Ovary (tissue), 7 donors: ENCODE measurements at regions not wholly inside any gene's neighbourhood (a gene's known extent, or its start where the extent isn't known, plus 50 kb on each side); places are given as distances from the start of the nearest gene placed in this dataset.
"Not testable (repeated sequence)": the region's sequence is repeated elsewhere in the genome, so short reads cannot be mapped to it uniquely, and the experiment has no call there.

Experiments used
- DNase-seq, 5 donors: peaks; one replicate each; pipeline ENCODE4 v3.0.0-alpha.2; 2019 to 2020
- H3K27ac ChIP-seq, 2 donors: fragments of 200-600 bp; one replicate each; pipeline versions ENCODE4 v1.5.1 to v1.8.0; 2019 to 2022
- H3K27me3 ChIP-seq: fragments of 200-600 bp; one replicate; pipeline ENCODE4 v1.8.0; 2022
- H3K36me3 ChIP-seq: fragments of 200-600 bp; sonication (generic); one replicate; pipeline ENCODE4 v1.5.1; 2019
- H3K4me1 ChIP-seq: one replicate; pipeline ENCODE4 v1.8.1; 2013; ENCODE audit warnings: mild to moderate bottlenecking, moderate library complexity; ENCODE audit not compliant: insufficient read depth
- H3K4me3 ChIP-seq: fragments of 200-600 bp; sonication (generic); one replicate; pipeline ENCODE4 v1.5.1; 2017
- H3K9me3 ChIP-seq, 2 donors: fragments of 200-600 bp in 1 of 2; sonication (generic) in 1 of 2; one replicate each; pipeline versions ENCODE4 v1.5.1 to v1.8.1; 2013 to 2019; ENCODE audit warnings: mild to moderate bottlenecking in 1 of 2, moderate library complexity in 1 of 2
- EP300 ChIP-seq: sonication (generic); formaldehyde crosslinking; IDR thresholded peaks from one replicate; pipeline ENCODE4 v1.6.1; 2017; ENCODE audit warnings: antibody characterized with exemption
- POLR2A ChIP-seq: fragments of 450-650 bp; IDR thresholded peaks from one replicate; pipeline ENCODE4 v1.6.1; 2017; ENCODE audit warnings: antibody characterized with exemption, mild to moderate bottlenecking, moderate library complexity
- WGBS, 3 donors: extraction: QIAGEN DNeasy Blood & Tissue Kit in 1 of 3; methylation state at CpG; one replicate each; pipeline versions ENCODE4 v1.1.5 to v1.1.7; 2013 to 2017; 5-methylcytosine and 5-hydroxymethylcytosine counted together
- intact Hi-C, 4 donors: fragments of 100-400 bp; cut with DNase I; formaldehyde crosslinking; loops; one replicate each; pipeline versions ENCODE4 v1.11.0 to v1.15.1; 2022 to 2023
- TF ChIP-seq, protein P1 (sequence below), 3 donors: fragments of 450-650 bp in 2 of 3; fragments of 200-600 bp in 1 of 3; IDR thresholded peaks; one replicate each; pipeline versions ENCODE4 v1.5.1 to v1.8.0; 2016 to 2022; ENCODE audit warnings: antibody characterized with exemption in 3 of 3, mild to moderate bottlenecking in 1 of 3
- donor health status: DM: no; HTN: no; CAD: no; lungs with moderate emphysema.
- donor health status: DM: no; HTN: no; CAD: no.
- donor health status: Bipolar disorder and iron deficiency.
- donor health status: DM: no; HTN: no; CAD: no.
- donor health status: DM: yes; HTN: yes; CAD: no.

DNA sequence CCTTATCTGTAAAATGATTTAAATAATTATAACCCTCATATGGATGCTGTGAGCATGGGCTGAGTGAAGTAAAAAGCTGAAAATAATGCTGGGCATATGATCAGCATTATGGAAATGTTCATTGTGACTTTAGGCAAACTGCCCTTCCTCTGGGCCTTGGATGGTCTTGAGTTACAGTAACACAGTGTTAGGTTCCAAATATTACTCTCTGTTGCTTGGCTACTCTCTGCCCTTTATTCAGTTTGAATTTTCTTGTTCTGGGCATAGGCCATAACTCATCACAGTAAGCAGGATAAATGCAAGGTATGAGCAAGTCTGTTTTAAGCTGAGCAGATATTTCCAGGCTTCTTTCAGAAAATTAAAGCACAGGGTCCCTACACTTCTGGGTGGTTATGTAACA is 868.0 kb downstream of the KCNMA1 start:
- intact Hi-C loops: no loop called here
- H3K4me3 ChIP-seq: no peak overlapping the region
- H3K4me1 ChIP-seq: no peaks in the 10 kb centered on the region
- H3K36me3 ChIP-seq: no peaks in the 10 kb centered on the region
- no peak overlapping the region for H3K27ac ChIP-seq
- H3K27me3 ChIP-seq: no peaks in the 10 kb centered on the region
- TF ChIP-seq POLR2A (no peak), EP300 (no peak)
- TF ChIP-seq, protein P1, sequence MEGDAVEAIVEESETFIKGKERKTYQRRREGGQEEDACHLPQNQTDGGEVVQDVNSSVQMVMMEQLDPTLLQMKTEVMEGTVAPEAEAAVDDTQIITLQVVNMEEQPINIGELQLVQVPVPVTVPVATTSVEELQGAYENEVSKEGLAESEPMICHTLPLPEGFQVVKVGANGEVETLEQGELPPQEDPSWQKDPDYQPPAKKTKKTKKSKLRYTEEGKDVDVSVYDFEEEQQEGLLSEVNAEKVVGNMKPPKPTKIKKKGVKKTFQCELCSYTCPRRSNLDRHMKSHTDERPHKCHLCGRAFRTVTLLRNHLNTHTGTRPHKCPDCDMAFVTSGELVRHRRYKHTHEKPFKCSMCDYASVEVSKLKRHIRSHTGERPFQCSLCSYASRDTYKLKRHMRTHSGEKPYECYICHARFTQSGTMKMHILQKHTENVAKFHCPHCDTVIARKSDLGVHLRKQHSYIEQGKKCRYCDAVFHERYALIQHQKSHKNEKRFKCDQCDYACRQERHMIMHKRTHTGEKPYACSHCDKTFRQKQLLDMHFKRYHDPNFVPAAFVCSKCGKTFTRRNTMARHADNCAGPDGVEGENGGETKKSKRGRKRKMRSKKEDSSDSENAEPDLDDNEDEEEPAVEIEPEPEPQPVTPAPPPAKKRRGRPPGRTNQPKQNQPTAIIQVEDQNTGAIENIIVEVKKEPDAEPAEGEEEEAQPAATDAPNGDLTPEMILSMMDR (IDR thresholded peaks at IDR 0.05): no peak
- H3K9me3 ChIP-seq: no peaks in the 10 kb centered on the region
- no peak for DNase-seq

DNA sequence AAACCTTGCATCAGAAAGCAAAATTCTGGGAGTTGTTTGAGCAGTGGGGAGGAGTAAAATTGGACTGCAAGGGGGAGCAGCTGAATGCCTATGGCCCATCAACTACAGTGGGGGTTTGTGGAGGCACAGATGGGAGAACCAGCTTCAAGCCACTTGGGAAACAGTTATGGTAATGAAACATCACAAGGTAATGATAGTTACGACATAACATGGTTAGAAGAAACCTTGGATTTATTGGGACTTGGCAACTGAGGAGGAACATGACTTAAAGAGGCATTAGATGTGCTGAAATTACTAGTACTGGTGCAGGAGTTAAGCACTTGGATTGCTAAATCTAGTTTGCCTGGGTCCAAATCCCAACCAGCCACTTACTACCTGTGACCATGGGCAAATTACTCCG is 868.4 kb downstream of the KCNMA1 start:
- WGBS, 3 donors: 89 to 97% (median 96%) methylated on average over 2 of the region's 2 CpGs
- no peaks in the 10 kb centered on the region for H3K27me3 ChIP-seq
- DNase-seq: no peak
- H3K9me3 ChIP-seq: no peaks in the 10 kb centered on the region
- intact Hi-C loops: no loop called here
- TF ChIP-seq, protein P1 (IDR thresholded peaks at IDR 0.05): no peak
- TF ChIP-seq EP300 (no peak), POLR2A (no peak)
- H3K36me3 ChIP-seq: no peaks in the 10 kb centered on the region
- no peak overlapping the region for H3K4me3 ChIP-seq
- H3K4me1 ChIP-seq: no peaks in the 10 kb centered on the region
- no peak overlapping the region for H3K27ac ChIP-seq

DNA sequence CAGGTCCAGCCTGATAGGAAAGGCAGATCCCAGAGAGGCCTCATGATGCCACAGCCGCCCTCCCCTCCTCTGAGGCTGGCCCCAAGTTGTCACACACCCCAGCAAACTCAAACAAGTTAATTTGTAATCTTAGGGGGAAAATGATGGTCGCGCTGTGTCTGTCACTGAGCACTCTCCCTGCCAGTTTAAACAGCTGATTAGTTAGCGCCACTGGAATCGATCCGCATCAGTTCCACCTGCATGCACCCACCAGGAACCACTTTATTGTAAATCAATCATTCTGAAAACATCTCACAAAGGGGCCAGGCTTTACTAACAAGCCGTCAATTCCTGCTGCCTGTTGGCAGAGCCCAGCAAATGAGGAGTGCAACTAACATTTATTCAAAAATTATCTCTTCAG is 870.9 kb downstream of the KCNMA1 start:
- no peak for DNase-seq
- WGBS, 3 donors: 91 to 96% (median 94%) methylated on average over 7 of the region's 7 CpGs
- H3K9me3 ChIP-seq: no peaks in the 10 kb centered on the region
- H3K27me3 ChIP-seq: no peaks in the 10 kb centered on the region
- TF ChIP-seq POLR2A: no peak
- TF ChIP-seq, protein P1 (IDR thresholded peaks at IDR 0.05): no peak
- H3K36me3 ChIP-seq: no peaks in the 10 kb centered on the region
- H3K4me1 ChIP-seq: no peaks in the 10 kb centered on the region
- no peak overlapping the region for H3K27ac ChIP-seq
- H3K4me3 ChIP-seq: no peak overlapping the region
- intact Hi-C loops: no loop called here

DNA sequence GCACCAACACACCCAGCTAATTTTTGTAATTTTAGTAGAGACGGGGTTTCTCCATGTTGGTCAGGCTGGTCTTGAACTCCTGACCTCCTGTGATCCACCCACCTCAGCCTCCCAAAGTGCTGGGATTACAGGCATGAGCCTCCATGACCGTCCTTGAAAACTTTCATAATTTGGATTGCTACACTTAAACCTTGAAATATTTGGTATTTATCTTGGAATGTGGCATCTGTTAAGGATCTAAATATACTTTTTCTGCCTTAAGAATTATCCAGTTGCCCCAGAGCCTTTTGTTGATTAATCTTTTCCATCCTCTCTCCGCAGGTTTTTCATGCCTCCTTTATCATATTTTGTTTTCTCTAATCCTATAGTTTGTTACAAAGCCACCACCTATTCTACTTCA is 872.7 kb downstream of the KCNMA1 start:
- intact Hi-C loops, DNase-seq, H3K4me1 ChIP-seq, H3K27ac ChIP-seq, H3K4me3 ChIP-seq, H3K36me3 ChIP-seq, H3K27me3 ChIP-seq, H3K9me3 ChIP-seq: not testable (repeated sequence)
- 51 to 81% (median 52%) methylated on average over 3 of the region's 3 CpGs for WGBS, 3 donors

DNA sequence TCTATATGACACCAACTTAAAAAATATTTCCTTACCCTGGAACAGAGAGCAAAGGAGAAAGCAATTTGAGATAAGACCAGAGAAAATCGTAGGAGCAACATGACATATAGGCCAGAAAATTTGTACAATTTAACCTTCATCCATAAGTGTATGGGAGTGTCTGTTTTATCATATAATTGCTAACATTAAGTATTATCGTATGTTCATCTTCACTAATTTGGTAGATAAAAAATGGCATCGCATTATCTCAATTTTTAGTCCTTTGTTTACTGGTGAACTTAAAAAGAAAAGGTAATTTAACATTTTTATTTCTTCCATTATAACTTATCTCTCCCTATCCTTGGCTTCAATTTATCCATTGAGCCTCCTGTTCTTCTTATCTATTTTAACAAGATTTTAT is 873.4 kb downstream of the KCNMA1 start:
- TF ChIP-seq POLR2A (no peak), EP300 (no peak)
- TF ChIP-seq, protein P1 (IDR thresholded peaks at IDR 0.05): no peak
- 34 to 59% (median 35%) methylated on average over 3 of the region's 3 CpGs for WGBS, 3 donors
- no peak overlapping the region for H3K27ac ChIP-seq
- H3K9me3 ChIP-seq: no peaks in the 10 kb centered on the region
- H3K27me3 ChIP-seq: no peaks in the 10 kb centered on the region
- no peaks in the 10 kb centered on the region for H3K4me1 ChIP-seq
- no peaks in the 10 kb centered on the region for H3K36me3 ChIP-seq
- intact Hi-C loops: no loop called here
- DNase-seq: no peak
- no peak overlapping the region for H3K4me3 ChIP-seq
